GM18868 (cell line): ENCODE measurements at regions not wholly inside any gene's neighbourhood (a gene's known extent, or its start where the extent isn't known, plus 50 kb on each side); places are given as distances from the start of the nearest gene placed in this dataset.
"Not testable (repeated sequence)": the region's sequence is repeated elsewhere in the genome, so short reads cannot be mapped to it uniquely, and the experiment has no call there.

Source experiments
- ATAC-seq: cut with Tn5 transposase; IDR thresholded peaks from one replicate; pipeline ENCODE4 v1.9.1; 2021; ENCODE audit warnings: mild to moderate bottlenecking, moderate library complexity; ENCODE audit not compliant: unreplicated experiment

- peak; percentile 45 for ATAC-seq
Measured at GRCh38 chr13:28574617-28575142, 79.8 kb upstream of the FLT1 start.

DNA sequence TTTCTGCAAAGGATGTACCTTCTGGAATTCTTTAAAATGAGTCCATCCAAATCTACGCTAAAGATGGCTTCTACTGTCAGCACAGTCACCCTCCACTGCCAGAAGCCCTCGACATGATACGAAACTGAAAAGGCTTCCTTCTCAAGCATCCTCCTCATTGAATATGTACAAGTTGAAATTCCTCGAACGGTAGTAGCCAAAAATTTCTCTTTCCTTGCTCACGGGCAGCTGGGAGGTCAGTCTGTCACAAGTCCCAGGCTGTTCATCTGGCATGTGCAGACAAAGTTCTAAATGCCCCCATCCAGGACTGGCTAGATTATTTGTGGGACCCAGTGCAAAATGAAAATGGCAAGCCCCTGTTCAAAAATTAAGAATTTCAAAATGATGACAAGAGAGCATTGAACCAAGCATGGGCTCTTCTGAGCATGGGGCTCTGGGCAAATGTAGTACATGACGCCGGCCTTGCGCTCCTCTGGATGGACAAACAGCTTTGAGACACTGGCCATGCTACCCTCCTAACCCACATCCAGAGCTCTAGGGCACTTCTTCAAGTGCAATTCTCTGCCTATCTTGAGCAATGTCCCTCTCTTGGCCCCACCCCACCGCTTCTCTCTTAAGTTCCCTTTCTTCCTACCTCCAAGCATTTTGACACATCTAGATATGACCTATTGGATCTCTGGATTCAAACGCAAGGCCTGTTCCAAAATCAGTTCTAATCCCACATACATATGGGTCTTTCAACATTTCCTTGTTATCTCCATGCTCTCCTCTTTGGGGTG lies 78.9 kb upstream of the FLT1 start:
- no peak for ATAC-seq

- ATAC-seq, result no peak
Measured at GRCh38 chr13:28572871-28573270, 77.9 kb upstream of the FLT1 start.

GRCh38 chr13:28570356-28570755 lies 75.4 kb upstream of the FLT1 start:
- ATAC-seq, result not testable (repeated sequence)

GRCh38 chr13:28569886-28570285 lies 75.0 kb upstream of the FLT1 start:
- no peak for ATAC-seq

DNA sequence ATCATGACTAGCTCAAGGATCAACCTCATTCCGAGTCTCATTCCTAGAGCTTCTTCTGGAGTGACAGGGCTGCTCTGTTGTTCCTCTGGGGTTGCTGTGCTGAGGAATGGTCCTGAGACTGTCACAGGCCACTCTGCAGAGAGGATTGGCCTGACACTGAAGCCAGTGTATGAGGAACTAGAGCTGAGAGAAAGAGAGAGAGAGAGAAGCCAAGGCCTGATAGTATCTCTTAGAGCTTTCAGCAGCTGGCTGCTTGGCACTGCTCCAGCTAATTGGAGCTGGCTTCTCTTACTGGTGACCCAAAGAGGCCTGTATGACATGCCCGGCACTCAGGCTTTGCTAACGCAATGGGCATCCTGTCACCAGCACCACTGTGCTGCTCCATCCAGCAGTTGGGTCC lies 73.4 kb upstream of the FLT1 start:
- ATAC-seq, result peak; percentile 97

DNA sequence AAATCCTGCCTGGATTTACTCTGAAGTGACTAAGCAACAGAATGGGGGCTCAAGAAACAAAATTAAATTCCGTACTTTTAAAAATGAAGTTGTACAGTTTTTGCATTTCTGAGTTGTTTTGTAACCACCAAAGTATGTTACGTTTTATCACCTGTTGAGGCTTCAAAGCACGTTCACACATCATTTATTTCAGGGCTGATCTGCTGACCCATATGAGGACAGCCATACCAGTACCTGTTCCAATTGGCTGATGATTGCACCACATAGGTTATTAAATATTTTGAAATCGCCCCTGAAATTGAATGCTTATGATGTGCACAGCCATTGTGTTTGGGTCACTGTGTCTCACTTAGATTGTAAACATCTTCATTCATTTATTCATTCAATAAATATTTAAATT lies 72.0 kb upstream of the FLT1 start:
- no peak for ATAC-seq

- no peak for ATAC-seq
Measured at GRCh38 chr13:28566283-28566682, 71.4 kb upstream of the FLT1 start.

GRCh38 chr13:28564030-28564429 lies 69.1 kb upstream of the FLT1 start:
- ATAC-seq, result no peak

DNA sequence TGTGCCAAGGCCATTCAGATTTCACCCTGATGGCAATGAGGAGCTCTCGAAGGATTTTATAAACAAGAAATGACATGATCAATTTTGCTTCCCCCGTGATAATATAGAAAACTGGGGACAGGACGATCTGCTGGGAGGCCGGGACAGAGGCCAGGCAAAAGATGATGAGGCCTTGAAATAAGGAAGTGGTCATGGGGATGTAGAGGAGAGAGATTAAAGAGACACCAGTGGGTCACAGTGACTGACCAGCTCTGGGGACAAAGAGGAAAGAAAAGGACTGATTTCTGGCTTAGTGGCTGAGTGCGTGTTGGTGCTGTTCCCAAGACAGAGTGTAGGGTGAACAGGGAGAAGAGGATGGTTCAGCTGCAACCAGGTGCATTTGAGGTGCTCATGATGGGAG lies 68.7 kb upstream of the FLT1 start:
- ATAC-seq, result no peak

DNA sequence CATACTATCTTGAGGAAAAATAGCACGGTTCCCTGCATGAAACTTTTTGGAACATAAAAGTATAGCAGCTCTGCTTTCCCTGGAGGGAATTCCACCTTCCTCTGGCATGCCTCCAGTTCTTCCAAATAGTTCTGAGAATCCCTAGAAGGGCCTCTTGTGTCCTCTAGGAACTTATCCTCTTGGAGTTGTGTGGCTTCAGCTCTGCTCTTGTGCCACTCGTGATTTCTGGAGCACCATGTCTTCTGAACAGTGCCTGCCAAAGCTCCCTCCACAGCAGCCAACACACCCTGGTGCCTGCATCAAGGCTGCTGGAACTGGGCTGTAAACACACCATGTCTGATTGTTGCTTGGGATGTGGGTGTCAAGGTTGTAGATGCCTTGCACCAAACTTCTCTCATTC lies 65.7 kb upstream of the FLT1 start:
- ATAC-seq, result no peak

DNA sequence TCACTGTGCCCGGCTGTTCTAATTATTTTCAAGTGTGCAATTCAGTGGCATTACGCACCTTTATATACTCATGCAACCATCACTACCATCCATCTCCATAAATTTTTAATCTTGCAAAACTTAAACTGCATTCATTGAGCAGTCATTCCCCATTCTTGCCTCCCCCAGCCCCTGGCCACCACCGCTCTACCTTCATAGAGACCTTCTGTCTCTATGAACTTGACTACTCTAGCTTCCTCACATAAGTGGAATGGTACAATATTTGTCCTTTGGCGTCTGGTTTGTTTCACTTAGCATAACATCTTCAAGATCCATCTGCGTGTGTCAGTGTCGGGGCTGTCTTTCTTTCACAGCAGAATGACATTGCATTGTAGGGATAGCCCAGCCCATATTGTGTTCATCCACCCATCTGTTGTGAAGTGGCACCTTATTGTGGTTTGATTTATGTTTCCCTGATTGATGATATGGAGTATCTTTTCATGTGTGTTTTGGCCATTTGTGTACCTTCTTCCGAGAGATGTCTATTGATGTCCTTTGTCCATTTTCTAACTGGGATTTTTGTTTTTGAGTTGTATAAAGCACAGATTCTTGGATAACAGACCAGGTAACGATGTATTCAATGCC lies 64.8 kb upstream of the FLT1 start:
- no peak for ATAC-seq

- ATAC-seq, result no peak
Measured at GRCh38 chr13:28558567-28558966, 63.6 kb upstream of the FLT1 start.

DNA sequence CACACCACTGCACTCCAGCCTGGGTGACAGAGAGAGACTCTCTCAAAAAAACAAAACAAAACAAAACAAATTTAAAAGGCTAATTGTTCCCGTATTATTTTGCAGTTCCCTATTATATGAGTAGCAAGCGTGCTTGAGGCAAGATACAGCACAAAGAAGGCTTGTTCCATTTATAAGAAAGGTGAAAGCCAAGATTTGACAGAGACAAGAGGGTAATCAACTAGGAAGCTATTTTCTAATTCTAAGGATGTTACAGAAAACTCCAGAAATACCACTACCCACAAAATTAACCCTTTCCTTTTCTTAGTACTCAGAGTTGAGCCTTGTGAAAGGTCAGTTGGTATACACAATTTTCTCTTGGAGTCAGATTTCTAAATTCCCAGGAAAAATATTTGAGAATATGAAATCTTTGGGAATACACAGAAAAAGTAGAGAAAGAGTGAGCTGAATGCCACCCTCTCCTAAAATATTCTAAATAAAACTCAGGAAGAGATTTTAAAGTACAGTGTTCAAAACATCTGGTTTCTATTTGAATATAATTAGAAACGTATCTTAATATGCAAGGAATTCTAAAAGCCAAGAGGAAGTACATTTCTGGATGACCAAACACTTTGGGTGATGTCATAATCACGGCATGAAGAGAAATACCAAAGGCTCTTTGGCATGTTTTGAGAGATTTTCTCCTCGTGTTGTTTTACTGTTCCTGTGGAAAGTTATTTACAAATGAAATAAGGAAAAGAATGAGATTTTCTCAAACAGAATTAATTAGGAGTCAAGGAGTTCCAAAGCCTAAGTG lies 63.0 kb upstream of the FLT1 start:
- ATAC-seq, result no peak

DNA sequence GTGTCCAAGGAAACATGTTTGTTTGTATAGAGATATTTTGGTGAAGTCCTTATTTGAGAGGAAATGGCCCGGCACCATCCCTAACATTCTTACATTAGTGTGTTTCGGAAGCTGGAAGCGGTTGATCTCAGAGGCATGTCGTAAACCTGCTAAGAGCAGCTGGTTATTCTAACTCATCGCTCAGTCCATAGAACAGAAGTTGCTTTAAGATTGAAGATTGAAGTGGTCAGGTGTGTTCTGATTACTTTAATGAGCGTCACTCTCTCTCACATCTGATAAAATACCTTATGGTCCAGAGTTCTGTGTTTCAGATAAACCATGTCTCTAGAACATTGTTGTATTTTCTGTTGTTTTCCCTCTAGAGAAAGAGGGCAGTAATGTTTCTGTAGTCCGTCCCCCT lies 60.2 kb upstream of the FLT1 start:
- no peak for ATAC-seq

DNA sequence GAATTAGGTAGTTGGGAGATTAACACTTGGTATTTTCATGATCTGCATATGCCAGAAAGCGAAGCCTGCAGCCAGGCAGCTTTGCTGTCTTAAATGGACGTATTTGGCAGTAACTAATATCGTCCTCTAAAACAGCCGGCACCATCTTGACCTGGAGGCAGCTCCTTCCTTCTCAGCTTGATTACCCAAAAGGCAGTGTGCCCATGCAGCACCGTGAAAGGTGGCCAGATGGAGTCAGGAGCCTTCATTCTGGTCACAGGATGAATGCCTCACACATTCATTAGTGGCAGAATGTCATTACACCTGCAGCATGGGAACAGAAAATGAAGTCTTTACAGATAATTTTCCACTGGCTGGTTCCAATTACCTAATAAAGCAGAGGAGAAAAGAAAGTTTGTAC lies 59.0 kb upstream of the FLT1 start:
- ATAC-seq, result no peak

GRCh38 chr13:28552288-28552687 lies 57.4 kb upstream of the FLT1 start:
- ATAC-seq, result no peak

- ATAC-seq, result no peak
Measured at GRCh38 chr13:28551498-28551895, 56.6 kb upstream of the FLT1 start.

GRCh38 chr13:28550721-28551497 lies 56.0 kb upstream of the FLT1 start:
- ATAC-seq, result no peak

GRCh38 chr13:28550091-28550490 lies 55.2 kb upstream of the FLT1 start:
- no peak for ATAC-seq

- no peak for ATAC-seq
Measured at GRCh38 chr13:28548872-28549271, 53.9 kb upstream of the FLT1 start.
